ENCODE measurements at regions not wholly inside any gene's neighbourhood (a gene's known extent, or its start where the extent isn't known, plus 50 kb on each side); places are given as distances from the start of the nearest gene placed in this dataset.

DNA sequence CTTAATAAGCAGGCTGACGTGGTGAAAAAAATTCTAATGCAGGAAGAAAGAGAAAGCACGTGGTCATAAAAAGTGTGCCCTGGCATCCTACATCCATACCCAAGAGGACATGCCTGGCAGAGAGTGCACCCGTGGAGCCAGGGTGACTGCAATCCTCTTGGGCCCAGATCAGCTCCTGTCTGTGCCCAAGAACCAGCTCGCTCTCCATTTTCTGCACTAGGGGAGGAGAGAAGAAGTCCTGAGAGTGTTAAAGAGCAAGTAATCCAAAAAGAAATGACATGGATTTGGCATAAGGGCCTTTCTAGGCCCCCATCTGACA, 483.1 kb downstream of the BCOR start:
- TF ChIP-seq, protein P1, sequence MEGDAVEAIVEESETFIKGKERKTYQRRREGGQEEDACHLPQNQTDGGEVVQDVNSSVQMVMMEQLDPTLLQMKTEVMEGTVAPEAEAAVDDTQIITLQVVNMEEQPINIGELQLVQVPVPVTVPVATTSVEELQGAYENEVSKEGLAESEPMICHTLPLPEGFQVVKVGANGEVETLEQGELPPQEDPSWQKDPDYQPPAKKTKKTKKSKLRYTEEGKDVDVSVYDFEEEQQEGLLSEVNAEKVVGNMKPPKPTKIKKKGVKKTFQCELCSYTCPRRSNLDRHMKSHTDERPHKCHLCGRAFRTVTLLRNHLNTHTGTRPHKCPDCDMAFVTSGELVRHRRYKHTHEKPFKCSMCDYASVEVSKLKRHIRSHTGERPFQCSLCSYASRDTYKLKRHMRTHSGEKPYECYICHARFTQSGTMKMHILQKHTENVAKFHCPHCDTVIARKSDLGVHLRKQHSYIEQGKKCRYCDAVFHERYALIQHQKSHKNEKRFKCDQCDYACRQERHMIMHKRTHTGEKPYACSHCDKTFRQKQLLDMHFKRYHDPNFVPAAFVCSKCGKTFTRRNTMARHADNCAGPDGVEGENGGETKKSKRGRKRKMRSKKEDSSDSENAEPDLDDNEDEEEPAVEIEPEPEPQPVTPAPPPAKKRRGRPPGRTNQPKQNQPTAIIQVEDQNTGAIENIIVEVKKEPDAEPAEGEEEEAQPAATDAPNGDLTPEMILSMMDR (IDR thresholded peaks at IDR 0.05 in 2 of 3, conservative IDR thresholded peaks at IDR 0.05 in 1 of 3; ENCODE audit: borderline replicate concordance in 1 of 3, insufficient read depth in 1 of 3, low read depth in 2 of 3, low read length in 2 of 3): no peak
- TF ChIP-seq POLR2A (IDR thresholded peaks at IDR 0.05; ENCODE audit: borderline replicate concordance, extremely low read depth, insufficient read depth, insufficient read length) (no peak), CBX3 (IDR thresholded peaks at IDR 0.05; ENCODE audit: low read depth) (no peak), EZH2 (IDR thresholded peaks at IDR 0.05) (no peak), SP1 (IDR thresholded peaks at IDR 0.05; ENCODE audit: low read depth) (no peak), POLR2AphosphoS5 (IDR thresholded peaks at IDR 0.05; ENCODE audit: low read depth, low read length) (no peak), EGR1 (IDR thresholded peaks at IDR 0.05; ENCODE audit: low read depth) (no peak)
- TF ChIP-seq, protein P2, sequence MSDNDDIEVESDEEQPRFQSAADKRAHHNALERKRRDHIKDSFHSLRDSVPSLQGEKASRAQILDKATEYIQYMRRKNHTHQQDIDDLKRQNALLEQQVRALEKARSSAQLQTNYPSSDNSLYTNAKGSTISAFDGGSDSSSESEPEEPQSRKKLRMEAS (IDR thresholded peaks at IDR 0.05): no peak
- TF ChIP-seq, protein P3, sequence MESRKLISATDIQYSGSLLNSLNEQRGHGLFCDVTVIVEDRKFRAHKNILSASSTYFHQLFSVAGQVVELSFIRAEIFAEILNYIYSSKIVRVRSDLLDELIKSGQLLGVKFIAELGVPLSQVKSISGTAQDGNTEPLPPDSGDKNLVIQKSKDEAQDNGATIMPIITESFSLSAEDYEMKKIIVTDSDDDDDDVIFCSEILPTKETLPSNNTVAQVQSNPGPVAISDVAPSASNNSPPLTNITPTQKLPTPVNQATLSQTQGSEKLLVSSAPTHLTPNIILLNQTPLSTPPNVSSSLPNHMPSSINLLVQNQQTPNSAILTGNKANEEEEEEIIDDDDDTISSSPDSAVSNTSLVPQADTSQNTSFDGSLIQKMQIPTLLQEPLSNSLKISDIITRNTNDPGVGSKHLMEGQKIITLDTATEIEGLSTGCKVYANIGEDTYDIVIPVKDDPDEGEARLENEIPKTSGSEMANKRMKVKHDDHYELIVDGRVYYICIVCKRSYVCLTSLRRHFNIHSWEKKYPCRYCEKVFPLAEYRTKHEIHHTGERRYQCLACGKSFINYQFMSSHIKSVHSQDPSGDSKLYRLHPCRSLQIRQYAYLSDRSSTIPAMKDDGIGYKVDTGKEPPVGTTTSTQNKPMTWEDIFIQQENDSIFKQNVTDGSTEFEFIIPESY (IDR thresholded peaks at IDR 0.05; ENCODE audit: extremely low read depth, insufficient replicate concordance, low read length): no peak

All from HCT116 (cell line).